ENCODE measurements at regions not wholly inside any gene's neighbourhood (a gene's known extent, or its start where the extent isn't known, plus 50 kb on each side); places are given as distances from the start of the nearest gene placed in this dataset.

DNA sequence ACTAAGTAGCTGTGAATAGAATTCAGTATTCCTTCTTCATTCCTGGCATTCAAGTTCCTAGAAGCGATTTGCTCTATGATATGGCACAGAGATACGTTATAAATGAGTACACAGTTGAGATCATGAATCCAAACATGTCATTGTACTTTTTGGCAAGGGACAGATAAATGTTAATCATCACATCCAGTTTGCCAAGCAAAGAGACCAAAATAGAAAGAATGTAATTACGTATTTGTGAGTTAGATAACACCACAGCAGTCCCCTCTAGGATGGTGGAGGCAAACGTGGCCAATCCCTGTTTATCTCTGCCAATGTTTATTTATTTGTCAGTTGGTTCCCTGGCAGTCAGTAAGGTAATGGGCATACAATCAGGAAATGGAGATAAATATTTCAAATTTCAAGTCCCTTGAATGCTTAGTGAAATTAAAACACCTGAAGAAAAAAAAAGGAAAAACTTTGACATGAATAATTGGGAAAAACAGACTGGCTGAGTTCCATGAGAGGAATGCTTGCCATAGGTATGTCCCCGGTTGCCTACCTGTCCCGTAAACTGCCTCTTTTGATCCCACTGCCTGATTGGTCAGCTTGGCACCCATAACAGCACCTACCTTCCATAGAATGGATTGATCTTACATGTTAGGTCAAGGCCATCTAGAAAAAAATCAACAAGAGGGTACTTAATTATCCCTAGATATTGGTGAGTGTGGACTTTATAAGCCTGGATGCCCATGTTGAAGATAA, 451.1 kb upstream of the NETO1 start:
- no peaks in the 10 kb centered on the region for H3K36me3 ChIP-seq
- no peak for DNase-seq
- H3K4me1 ChIP-seq = no peaks in the 10 kb centered on the region
- TF ChIP-seq POLR2A (IDR thresholded peaks at IDR 0.05) = no peak
- TF ChIP-seq, protein P1, sequence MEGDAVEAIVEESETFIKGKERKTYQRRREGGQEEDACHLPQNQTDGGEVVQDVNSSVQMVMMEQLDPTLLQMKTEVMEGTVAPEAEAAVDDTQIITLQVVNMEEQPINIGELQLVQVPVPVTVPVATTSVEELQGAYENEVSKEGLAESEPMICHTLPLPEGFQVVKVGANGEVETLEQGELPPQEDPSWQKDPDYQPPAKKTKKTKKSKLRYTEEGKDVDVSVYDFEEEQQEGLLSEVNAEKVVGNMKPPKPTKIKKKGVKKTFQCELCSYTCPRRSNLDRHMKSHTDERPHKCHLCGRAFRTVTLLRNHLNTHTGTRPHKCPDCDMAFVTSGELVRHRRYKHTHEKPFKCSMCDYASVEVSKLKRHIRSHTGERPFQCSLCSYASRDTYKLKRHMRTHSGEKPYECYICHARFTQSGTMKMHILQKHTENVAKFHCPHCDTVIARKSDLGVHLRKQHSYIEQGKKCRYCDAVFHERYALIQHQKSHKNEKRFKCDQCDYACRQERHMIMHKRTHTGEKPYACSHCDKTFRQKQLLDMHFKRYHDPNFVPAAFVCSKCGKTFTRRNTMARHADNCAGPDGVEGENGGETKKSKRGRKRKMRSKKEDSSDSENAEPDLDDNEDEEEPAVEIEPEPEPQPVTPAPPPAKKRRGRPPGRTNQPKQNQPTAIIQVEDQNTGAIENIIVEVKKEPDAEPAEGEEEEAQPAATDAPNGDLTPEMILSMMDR (IDR thresholded peaks at IDR 0.05) = no peak
- intact Hi-C loops (cut with DNase I; ENCODE audit: low total_unique reads) = no loop called here
- H3K4me3 ChIP-seq = no peak overlapping the region
- no peaks in the 10 kb centered on the region for H3K27me3 ChIP-seq
- H3K27ac ChIP-seq = no peak overlapping the region
- H3K9me3 ChIP-seq = no peaks in the 10 kb centered on the region

- Histone ChIP-seq H3K27ac (no peak overlapping the region), H3K27me3 (no peaks in the 10 kb centered on the region), H3K36me3 (no peaks in the 10 kb centered on the region), H3K9me3 (no peaks in the 10 kb centered on the region), H3K4me1 (no peaks in the 10 kb centered on the region), H3K4me3 (no peak overlapping the region)
- DNase-seq = no peak
- intact Hi-C loops (cut with DNase I; ENCODE audit: low total_unique reads) = no loop called here
- TF ChIP-seq, protein P1 (IDR thresholded peaks at IDR 0.05) = no peak
- no peak for TF ChIP-seq POLR2A (IDR thresholded peaks at IDR 0.05)
These were observed 448.7 kb upstream of the NETO1 start for GRCh38 chr18:73316513-73316912.

- DNase-seq = no peak
These were observed 447.6 kb upstream of the NETO1 start for GRCh38 chr18:73315381-73315780.

GRCh38 chr18:73313476-73313875, 445.7 kb upstream of the NETO1 start:
- intact Hi-C loops (cut with DNase I; ENCODE audit: low total_unique reads) = no loop called here
- H3K27ac ChIP-seq = no peak overlapping the region
- TF ChIP-seq POLR2A (IDR thresholded peaks at IDR 0.05) = no peak
- TF ChIP-seq, protein P1 (IDR thresholded peaks at IDR 0.05) = no peak
- H3K36me3 ChIP-seq = no peaks in the 10 kb centered on the region
- no peaks in the 10 kb centered on the region for H3K4me1 ChIP-seq
- H3K27me3 ChIP-seq = no peaks in the 10 kb centered on the region
- no peak overlapping the region for H3K4me3 ChIP-seq
- H3K9me3 ChIP-seq = no peaks in the 10 kb centered on the region
- no peak for DNase-seq

More at GRCh38 chr18:73315381-73315780, 447.6 kb upstream of the NETO1 start:
- intact Hi-C loops (cut with DNase I; ENCODE audit: low total_unique reads) = no loop called here
- no peaks in the 10 kb centered on the region for H3K9me3 ChIP-seq
- H3K4me3 ChIP-seq = no peak overlapping the region
- H3K4me1 ChIP-seq = no peaks in the 10 kb centered on the region
- no peaks in the 10 kb centered on the region for H3K36me3 ChIP-seq
- TF ChIP-seq, protein P1 (IDR thresholded peaks at IDR 0.05) = no peak
- no peak for TF ChIP-seq POLR2A (IDR thresholded peaks at IDR 0.05)
- no peaks in the 10 kb centered on the region for H3K27me3 ChIP-seq
- H3K27ac ChIP-seq = no peak overlapping the region

DNA sequence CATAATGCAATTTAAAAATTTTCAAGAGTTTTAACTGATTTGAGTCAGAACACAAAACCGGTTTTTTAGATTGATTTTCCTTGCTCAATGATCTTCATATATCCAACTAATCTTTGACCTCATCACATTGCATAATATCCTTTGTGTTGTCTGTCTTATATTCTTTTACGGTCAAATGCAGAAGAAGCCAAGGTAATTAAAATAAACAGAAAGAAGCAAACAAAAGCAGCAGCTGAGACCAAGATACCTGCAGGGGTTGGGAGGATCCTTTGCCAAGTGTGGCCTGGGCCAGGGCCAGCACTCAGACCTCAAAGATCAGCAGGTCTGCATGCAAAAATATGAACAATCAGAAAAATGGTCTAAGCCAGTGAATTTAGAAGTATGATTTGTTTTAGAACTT, 428.9 kb upstream of the NETO1 start:
- H3K4me1 ChIP-seq = no peaks in the 10 kb centered on the region
- H3K27me3 ChIP-seq = no peaks in the 10 kb centered on the region
- intact Hi-C loops (cut with DNase I; ENCODE audit: low total_unique reads) = no loop called here
- H3K4me3 ChIP-seq = no peak overlapping the region
- H3K36me3 ChIP-seq = no peaks in the 10 kb centered on the region
- H3K9me3 ChIP-seq = no peaks in the 10 kb centered on the region
- DNase-seq = no peak
- no peak overlapping the region for H3K27ac ChIP-seq
- no peak for TF ChIP-seq POLR2A (IDR thresholded peaks at IDR 0.05)
- TF ChIP-seq, protein P1 (IDR thresholded peaks at IDR 0.05) = no peak
